Hematopoietic multipotent progenitor cell treated with erythropoietin and hydrocortisone succinate and interleukin-3 and kit ligand, for 4 days (in vitro differentiated cells): ENCODE measurements at regions not wholly inside any gene's neighbourhood (a gene's known extent, or its start where the extent isn't known, plus 50 kb on each side); places are given as distances from the start of the nearest gene placed in this dataset.
A peak's percentile ranks its signal among the peaks of the same experiment; 100 is the strongest.
"Not testable (repeated sequence)": the region's sequence is repeated elsewhere in the genome, so short reads cannot be mapped to it uniquely, and the experiment has no call there.

Experiments used
- DNase-seq: peaks from one replicate; pipeline ENCODE4 v3.0.0-alpha.2; 2015

GRCh38 chr7:138169441-138169851, 93.2 kb downstream of the AKR1D1 start:
- DNase-seq, result no peak

GRCh38 chr7:138170298-138170697, 94.0 kb downstream of the AKR1D1 start:
- no peak for DNase-seq

- no peak for DNase-seq
These were observed 94.9 kb downstream of the AKR1D1 start for GRCh38 chr7:138170959-138171703.

- DNase-seq, result no peak
These were observed 97.3 kb downstream of the AKR1D1 start for GRCh38 chr7:138173548-138173947.

- no peak for DNase-seq
These were observed 99.8 kb downstream of the AKR1D1 start for GRCh38 chr7:138176060-138176459.

GRCh38 chr7:138184191-138184590, 107.9 kb downstream of the AKR1D1 start:
- DNase-seq, result no peak

- no peak for DNase-seq
These were observed 109.1 kb downstream of the AKR1D1 start for GRCh38 chr7:138185132-138185908.

- DNase-seq, result no peak
These were observed 110.7 kb downstream of the AKR1D1 start for GRCh38 chr7:138186951-138187351.

- DNase-seq, result no peak
These were observed 112.1 kb downstream of the AKR1D1 start for GRCh38 chr7:138188290-138188858.

- no peak for DNase-seq
These were observed 118.3 kb downstream of the AKR1D1 start for GRCh38 chr7:138194567-138194966.

- peak; percentile 20 for DNase-seq
These were observed 118.9 kb downstream of the AKR1D1 start for GRCh38 chr7:138195151-138195571.

GRCh38 chr7:138196503-138196946, 120.3 kb downstream of the AKR1D1 start:
- DNase-seq, result peak; percentile 76

- DNase-seq, result no peak
These were observed 121.0 kb downstream of the AKR1D1 start for GRCh38 chr7:138196971-138197896.

- DNase-seq, result no peak
These were observed 128.2 kb downstream of the AKR1D1 start for GRCh38 chr7:138204285-138204981.

GRCh38 chr7:138204982-138205298, 128.7 kb downstream of the AKR1D1 start:
- DNase-seq, result no peak

GRCh38 chr7:138205614-138206150, 129.4 kb downstream of the AKR1D1 start:
- DNase-seq, result peak; percentile 17

- no peak for DNase-seq
These were observed 131.3 kb downstream of the AKR1D1 start for GRCh38 chr7:138207555-138207971.

GRCh38 chr7:138208142-138208570, 131.9 kb downstream of the AKR1D1 start:
- no peak for DNase-seq

GRCh38 chr7:138208864-138209263, 132.6 kb downstream of the AKR1D1 start:
- DNase-seq, result no peak

GRCh38 chr7:138212314-138212713, 136.1 kb downstream of the AKR1D1 start:
- no peak for DNase-seq

- DNase-seq, result no peak
These were observed 138.7 kb downstream of the AKR1D1 start for GRCh38 chr7:138214926-138215325.

- not testable (repeated sequence) for DNase-seq
These were observed 144.1 kb downstream of the AKR1D1 start for GRCh38 chr7:138220321-138220720.
